ACC112 (cell line): ENCODE measurements at regions not wholly inside any gene's neighbourhood (a gene's known extent, or its start where the extent isn't known, plus 50 kb on each side); places are given as distances from the start of the nearest gene placed in this dataset.
"Not testable (repeated sequence)": the region's sequence is repeated elsewhere in the genome, so short reads cannot be mapped to it uniquely, and the experiment has no call there.

Experiments used
- H2AFZ ChIP-seq: fragments of 200-600 bp; sonication (generic); one replicate; pipeline ENCODE4 v1.6.0; 2017; ENCODE audit warnings: antibody characterized with exemption, low read length; ENCODE audit not compliant: unreplicated experiment
- H3K27ac ChIP-seq: fragments of 200-600 bp; sonication (generic); 2 replicates; pipeline ENCODE4 v1.5.1; 2014; ENCODE audit warnings: low read depth, mild to moderate bottlenecking, antibody characterized with exemption, low read length, moderate library complexity
- H3K27me3 ChIP-seq: fragments of 200-600 bp; sonication (generic); 2 replicates; pipeline ENCODE4 v1.6.1; 2014; ENCODE audit warnings: mild to moderate bottlenecking, antibody characterized with exemption, low read length, moderate library complexity, mixed read lengths; ENCODE audit not compliant: insufficient read depth
- H3K36me3 ChIP-seq: fragments of 200-600 bp; sonication (generic); 2 replicates; pipeline ENCODE4 v1.6.1; 2016; ENCODE audit warnings: mild to moderate bottlenecking, antibody characterized with exemption, low read length, moderate library complexity, mixed read lengths; ENCODE audit not compliant: insufficient read depth
- H3K4me1 ChIP-seq: fragments of 200-600 bp; sonication (generic); one replicate; pipeline ENCODE4 v1.6.1; 2016; ENCODE audit warnings: low read length, mixed read lengths; ENCODE audit not compliant: insufficient read depth, unreplicated experiment, control insufficient read depth
- H3K4me3 ChIP-seq: fragments of 200-600 bp; sonication (generic); 2 replicates; pipeline ENCODE4 v1.5.1; 2014; ENCODE audit warnings: mild to moderate bottlenecking, low read depth, low read length
- H3K79me2 ChIP-seq: fragments of 200-600 bp; sonication (generic); one replicate; pipeline ENCODE4 v1.6.0; 2016; ENCODE audit warnings: low read length; ENCODE audit not compliant: control insufficient read depth, unreplicated experiment, insufficient read depth

DNA sequence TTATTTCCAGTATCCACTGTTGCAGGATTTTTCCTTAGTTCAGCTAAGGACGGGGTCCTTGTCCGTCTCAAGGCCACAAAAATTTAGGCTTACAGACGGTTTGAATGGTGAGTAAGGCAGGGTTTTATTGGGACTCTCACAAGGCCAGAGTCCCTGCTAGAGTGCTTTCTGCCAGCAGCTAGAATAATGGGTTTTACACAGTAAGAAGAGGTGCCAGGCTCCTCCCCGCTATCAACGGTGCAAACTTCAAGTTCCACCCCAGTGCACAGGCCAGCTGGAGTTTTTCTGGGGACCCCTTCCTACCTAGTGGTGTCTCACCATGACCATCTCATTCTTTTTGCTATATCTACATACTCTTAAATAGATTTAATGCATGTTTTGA is 198.5 kb upstream of the KCTD7 start:
- Histone ChIP-seq H3K4me1 (peaks cover 8% of the 10 kb centered on the region), H3K27ac (no peak overlapping the region), H3K79me2 (no peaks in the 10 kb centered on the region), H3K27me3 (no peaks in the 10 kb centered on the region), H3K4me3 (no peak overlapping the region), H2AFZ (no peak overlapping the region), H3K36me3 (no peaks in the 10 kb centered on the region)

DNA sequence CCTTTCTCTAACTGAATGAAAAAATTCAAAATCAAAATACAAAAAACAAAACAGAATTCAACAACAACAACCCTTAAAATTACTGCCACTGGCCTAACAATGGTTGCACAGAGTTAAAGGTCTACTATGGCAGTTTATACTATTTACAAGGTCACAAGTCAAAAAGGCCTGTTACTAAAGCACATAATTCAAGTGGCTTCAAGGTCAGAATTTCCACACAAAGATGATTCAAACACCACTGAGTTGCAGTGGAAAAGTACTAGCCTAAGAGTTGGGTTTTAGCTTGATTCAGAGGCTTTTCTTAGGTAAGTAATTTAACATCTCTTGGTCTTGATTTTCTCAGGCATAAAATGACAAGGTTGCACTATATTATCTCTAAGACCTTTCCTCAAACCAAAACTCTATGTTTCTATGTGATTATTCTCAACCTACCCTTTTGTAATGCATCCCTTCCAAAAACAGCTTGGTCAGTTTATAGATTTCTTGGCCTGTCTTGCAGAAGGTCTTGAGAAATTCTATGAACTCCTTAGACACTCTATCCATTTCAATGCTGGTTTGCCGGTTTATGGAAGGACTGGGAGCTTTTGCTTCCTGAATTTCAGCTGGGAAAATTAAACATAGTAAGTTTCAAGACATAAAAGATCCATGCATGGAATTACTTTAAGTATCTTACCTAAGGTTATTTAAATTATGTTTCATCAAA is 189.8 kb upstream of the KCTD7 start:
- not testable (repeated sequence) for H3K36me3 ChIP-seq, H3K27ac ChIP-seq, H3K79me2 ChIP-seq, H3K4me1 ChIP-seq, H3K27me3 ChIP-seq, H3K4me3 ChIP-seq, H2AFZ ChIP-seq

DNA sequence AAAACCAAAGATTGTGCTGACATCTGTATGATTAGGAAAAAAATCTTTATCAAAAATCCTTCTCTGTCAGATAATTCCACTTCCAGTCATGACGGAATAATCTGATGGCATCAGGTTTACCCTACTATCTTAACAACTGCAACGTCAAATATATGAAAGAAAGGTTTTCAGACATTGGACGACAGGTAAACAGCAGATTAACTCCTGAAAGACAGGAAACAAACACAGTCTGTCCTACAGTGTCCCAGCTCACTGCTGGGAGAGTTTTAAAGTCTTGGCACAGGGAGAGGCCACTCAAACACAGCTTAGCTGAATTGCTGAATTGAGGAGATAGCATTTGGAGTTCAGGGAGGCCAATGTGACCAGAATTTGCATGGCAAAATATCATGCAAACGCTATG is 186.3 kb upstream of the KCTD7 start:
- Histone ChIP-seq H3K79me2 (no peaks in the 10 kb centered on the region), H3K27me3 (no peaks in the 10 kb centered on the region), H3K27ac (no peak overlapping the region), H3K36me3 (no peaks in the 10 kb centered on the region), H3K4me1 (peaks cover 5% of the 10 kb centered on the region), H3K4me3 (no peak overlapping the region), H2AFZ (no peak overlapping the region)

DNA sequence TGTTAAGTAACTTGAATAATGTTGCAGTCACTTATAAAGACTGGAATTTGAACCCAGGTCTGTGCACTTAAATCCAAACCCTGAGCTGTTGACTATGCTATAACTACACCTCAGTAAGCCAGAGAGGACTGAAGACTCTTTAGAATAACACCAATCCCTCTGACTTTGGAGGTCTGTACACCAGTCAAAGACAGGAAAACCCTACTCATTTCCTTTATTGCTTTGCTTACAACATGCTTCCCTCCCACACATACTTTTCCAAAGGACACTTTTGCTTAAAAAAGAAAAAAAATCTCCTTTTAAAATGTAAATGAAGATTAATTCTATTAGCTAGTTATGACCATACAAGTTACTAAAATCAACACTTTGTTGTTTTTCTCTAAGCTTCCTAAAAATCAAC is 184.7 kb upstream of the KCTD7 start:
- H3K4me1 ChIP-seq: peaks cover 5% of the 10 kb centered on the region

DNA sequence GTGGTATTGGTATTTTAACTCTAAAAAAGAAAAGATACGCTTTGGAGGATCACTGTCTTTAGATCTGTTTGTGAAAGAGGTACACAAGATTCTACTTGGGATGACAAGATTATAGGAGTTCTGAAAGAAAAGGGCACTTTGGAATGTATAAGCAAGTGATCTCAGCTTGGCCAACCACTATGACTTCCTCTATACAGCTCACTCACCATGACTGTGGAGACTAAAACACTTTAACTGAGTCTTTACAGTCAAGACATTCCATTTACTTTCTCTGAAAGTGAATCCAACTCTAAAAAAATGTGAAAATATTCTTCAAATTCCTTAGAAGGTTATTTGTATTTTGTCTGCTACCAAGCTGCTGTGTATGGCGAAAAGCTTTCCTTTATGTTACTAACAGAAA is 181.7 kb upstream of the KCTD7 start:
- not testable (repeated sequence) for H3K4me1 ChIP-seq, H2AFZ ChIP-seq, H3K27ac ChIP-seq, H3K79me2 ChIP-seq, H3K4me3 ChIP-seq, H3K36me3 ChIP-seq, H3K27me3 ChIP-seq

More for the DNA sequence above, 184.7 kb upstream of the KCTD7 start:
- Histone ChIP-seq H3K27ac (no peak overlapping the region), H3K27me3 (no peaks in the 10 kb centered on the region), H2AFZ (no peak overlapping the region), H3K4me3 (no peak overlapping the region), H3K36me3 (no peaks in the 10 kb centered on the region), H3K79me2 (no peaks in the 10 kb centered on the region)

DNA sequence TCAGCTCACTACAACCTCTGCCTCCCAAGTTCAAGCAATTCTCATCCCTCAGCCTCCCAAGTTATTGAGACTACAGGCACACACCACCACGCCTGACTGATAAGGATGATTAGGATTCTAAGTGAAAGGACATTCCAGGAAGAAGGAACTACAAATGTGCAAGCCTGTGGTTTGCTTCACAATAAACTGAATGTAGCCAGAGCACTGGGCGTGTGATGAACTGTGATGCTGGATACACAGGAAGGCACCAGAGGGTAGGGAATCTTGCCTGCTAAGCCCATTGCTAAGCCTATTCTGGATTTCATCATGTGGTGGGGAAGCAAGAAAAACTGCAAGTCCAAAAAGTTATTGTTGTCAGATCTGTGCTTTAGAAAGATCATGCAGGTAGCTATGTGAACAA is 177.9 kb upstream of the KCTD7 start:
- H3K27ac ChIP-seq, H3K27me3 ChIP-seq, H3K79me2 ChIP-seq, H3K36me3 ChIP-seq, H3K4me1 ChIP-seq, H3K4me3 ChIP-seq, H2AFZ ChIP-seq: not testable (repeated sequence)

DNA sequence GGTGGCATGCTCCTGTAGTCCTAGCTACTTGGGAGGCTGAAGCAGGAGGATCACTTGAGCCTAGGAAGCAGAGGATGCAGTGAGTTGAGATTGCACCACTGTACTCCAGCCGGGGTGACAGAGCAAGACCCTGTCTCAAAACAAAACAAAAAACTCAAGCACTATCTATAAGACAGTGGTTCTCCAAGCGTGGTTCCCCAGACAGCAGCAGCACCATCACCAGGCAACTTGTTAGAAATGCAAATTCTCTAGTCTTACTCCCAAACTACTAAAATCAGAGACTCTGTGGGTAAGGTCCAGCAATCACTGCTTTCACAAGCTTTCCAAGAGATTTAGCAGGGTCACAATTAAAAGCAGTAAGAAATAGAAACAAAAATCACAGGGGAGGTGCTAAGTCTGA is 177.0 kb upstream of the KCTD7 start:
- not testable (repeated sequence) for H3K36me3 ChIP-seq, H3K79me2 ChIP-seq, H3K4me3 ChIP-seq, H2AFZ ChIP-seq, H3K27ac ChIP-seq, H3K4me1 ChIP-seq, H3K27me3 ChIP-seq

DNA sequence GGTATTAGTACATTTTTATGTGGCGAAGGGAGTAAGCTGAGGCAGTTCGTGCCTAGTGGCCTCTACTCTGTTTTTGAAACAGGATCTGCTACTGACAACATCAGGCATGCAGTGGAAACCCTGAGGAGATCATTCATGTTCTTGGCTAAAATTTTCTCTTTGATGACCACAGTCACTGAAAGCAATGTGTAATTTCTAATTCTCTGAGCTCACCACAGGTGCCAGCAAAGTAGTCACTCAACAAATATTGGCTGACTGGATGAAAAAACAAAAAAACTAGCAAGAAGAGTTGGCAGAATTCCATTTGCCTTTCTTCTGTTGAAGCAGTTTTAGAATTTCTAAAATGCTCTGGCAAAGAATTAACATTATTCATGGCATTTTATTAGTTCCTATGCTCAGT is 176.5 kb upstream of the KCTD7 start:
- H2AFZ ChIP-seq: no peak overlapping the region

DNA sequence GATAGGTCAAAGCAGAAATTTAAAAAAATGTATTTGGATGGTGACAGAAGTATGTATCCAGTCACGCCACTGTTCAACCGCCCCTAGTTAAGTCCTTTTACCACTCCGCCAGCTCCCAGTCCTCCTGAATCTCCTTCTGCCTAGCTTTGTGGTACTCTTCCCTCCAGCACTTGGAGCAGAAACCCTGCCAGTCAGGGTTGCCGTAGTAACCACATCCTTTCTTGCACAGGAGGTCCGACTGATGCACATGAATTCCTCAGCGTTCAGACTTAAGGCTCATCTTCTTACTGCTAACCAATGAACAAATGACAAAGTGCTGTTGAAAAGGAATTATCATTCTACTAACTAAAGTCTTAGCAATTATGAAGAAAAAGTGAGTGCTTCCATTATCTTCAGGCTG is 175.3 kb upstream of the KCTD7 start:
- Histone ChIP-seq H3K27ac (no peak overlapping the region), H3K4me1 (no peaks in the 10 kb centered on the region), H3K36me3 (no peaks in the 10 kb centered on the region), H3K27me3 (no peaks in the 10 kb centered on the region), H3K4me3 (no peak overlapping the region), H2AFZ (no peak overlapping the region), H3K79me2 (no peaks in the 10 kb centered on the region)

More for the DNA sequence above, 176.5 kb upstream of the KCTD7 start:
- H3K27me3 ChIP-seq: no peaks in the 10 kb centered on the region
- no peaks in the 10 kb centered on the region for H3K79me2 ChIP-seq
- no peak overlapping the region for H3K27ac ChIP-seq
- H3K4me1 ChIP-seq: no peaks in the 10 kb centered on the region
- H3K36me3 ChIP-seq: no peaks in the 10 kb centered on the region
- no peak overlapping the region for H3K4me3 ChIP-seq

DNA sequence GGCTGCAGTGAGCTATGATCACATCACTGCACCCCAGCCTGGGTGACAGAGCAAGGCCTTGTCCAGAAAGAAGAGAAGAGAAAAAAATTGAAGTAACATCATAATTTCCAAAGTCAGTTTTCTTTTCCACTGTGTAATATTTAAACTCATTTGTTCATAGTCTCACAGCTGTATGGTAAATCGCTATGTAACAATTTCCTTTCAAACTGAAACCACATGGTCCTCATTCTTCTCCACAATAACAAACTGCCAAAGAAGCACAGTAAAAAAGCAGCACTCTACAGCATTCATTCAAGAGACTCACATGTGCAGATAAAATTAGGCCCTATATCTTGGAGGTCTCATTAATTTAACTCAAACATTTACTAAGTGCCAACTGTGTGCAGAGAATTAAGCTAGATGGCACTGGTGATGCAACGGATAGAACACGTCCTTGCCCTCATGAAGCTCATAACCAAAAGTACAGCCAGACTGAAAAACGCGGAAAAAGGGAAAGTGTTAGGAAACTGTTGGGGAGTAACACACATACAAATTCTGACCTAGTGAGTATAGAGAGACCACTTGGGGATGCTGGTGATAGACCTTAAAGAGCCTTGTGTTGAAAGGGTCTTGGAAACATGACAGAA is 174.0 kb upstream of the KCTD7 start:
- Histone ChIP-seq H3K4me3 (no peak overlapping the region), H3K36me3 (no peaks in the 10 kb centered on the region), H3K27ac (no peak overlapping the region), H2AFZ (no peak overlapping the region), H3K27me3 (no peaks in the 10 kb centered on the region), H3K79me2 (no peaks in the 10 kb centered on the region), H3K4me1 (peaks cover 2% of the 10 kb centered on the region)

DNA sequence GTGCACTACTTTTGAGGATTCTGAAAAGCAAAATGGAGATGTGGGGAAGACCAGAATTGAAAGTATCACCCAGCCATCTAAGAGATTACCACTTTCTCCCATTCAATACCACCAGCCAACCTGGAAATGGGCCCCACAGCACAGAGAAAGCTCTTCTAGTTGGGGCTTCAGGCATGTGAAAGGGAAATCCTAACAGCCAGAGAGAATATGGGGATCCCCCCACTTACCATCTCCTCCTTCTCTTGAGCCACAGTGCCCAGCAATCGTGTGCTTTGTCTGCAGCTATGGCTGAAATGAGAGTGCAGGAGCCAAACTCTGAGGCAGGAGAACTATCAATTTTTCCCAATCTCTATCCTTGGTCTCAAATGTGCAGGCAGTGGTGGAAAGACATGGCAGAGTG is 173.2 kb upstream of the KCTD7 start:
- not testable (repeated sequence) for H3K36me3 ChIP-seq, H2AFZ ChIP-seq, H3K4me3 ChIP-seq, H3K4me1 ChIP-seq, H3K27me3 ChIP-seq, H3K27ac ChIP-seq, H3K79me2 ChIP-seq
